Amniotic stem cell (primary cell): ENCODE measurements at regions not wholly inside any gene's neighbourhood (a gene's known extent, or its start where the extent isn't known, plus 50 kb on each side); places are given as distances from the start of the nearest gene placed in this dataset.

ENCODE experiments used
- DNase-seq: peaks from one replicate; lab custom pipeline; 2025; lab: John Stamatoyannopoulos, UW

DNA sequence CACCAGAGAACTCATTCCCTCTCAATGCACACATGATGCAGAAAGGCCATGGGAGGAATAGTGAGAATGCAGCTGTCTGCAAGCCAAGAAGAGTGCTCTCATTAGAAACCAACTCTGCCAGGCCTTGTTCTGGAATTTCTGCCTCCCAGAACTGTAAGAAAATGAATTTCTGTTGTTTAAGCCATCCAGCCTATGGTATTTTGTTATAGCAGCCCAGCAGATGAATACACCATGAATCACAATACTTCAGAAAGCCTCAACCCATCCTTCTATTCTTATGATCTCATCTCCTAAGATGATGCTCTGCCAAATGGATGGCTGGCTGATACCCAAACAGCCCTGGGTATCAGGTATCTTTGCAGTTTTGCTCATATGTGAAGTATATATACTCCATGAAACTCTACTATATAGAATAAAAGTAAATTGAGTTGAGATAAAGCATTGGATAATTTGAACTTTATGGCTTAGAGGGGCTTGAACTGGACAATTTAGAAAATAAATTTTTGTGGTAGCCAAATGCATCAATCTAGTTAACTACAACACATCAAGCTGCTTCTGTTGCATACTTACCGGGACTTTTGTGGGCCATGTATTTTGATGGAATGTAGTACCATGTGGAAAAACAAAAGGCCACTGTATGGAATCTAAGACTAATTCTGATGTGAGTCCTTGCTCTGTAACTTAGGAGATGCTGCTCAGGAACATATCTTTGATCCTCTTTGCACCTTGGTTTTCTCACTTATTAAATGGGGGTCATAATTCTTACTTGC, 245.9 kb downstream of the HS3ST1 start:
- no peak for DNase-seq

DNA sequence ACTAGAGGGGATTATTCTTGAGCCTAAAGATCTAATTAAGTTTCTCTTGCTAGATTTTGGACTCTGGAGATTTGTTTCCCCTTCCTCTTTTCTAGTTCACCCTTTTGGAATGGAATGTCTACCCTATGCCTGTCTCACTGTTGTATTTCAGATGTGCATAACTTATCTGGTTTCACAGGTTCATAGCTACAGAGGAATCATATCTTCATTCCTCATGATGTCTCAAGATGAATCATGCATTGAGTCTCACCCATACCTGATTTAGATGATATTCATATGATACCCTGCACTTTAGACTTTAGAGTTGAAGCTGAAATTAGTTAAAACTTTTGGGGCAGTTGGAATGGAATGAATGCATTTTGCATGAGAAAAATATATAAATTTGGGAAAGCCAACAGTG, 246.7 kb downstream of the HS3ST1 start:
- no peak for DNase-seq

GRCh38 chr4:11179796-11180195, 248.9 kb downstream of the HS3ST1 start:
- no peak for DNase-seq

GRCh38 chr4:11178433-11178832, 250.3 kb downstream of the HS3ST1 start:
- DNase-seq: no peak

DNA sequence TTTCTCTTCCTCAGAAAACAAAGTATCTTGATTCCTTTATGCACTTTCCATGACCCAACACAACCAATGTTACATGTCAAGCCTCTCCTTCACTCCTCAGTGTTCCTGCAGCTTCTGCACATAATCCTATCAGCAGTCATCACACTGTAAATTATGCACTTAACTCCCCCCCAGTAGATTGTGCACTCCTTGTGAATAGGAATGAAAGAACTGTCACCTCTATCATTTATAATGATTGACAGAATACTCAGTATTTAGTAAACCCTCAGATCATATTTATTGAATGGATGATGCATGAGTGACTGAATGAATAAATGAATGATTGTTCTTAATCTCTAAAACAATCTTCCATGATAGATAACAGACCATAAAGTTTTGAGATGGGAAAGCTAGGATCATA, 253.3 kb downstream of the HS3ST1 start:
- DNase-seq: no peak

- DNase-seq: no peak
Observed at GRCh38 chr4:11166606-11167005, 262.1 kb downstream of the HS3ST1 start.

DNA sequence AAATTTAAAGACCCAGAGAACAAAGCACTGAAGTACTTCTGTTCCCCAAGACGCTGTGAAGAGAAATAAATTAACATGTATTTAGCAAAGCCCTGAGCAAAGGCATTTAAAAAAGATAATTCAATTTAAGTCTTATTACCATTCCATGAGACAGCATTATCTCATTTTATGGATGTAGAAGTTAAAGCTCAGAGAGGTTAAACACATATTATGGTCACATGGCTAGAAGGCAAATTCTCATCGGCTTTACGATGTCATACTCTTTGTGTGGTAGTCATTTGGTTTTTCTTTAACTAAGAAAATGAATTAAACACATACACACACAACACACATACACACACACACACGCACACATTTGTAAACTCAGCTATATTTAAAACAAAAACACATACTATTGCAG, 262.7 kb downstream of the HS3ST1 start:
- no peak for DNase-seq

DNA sequence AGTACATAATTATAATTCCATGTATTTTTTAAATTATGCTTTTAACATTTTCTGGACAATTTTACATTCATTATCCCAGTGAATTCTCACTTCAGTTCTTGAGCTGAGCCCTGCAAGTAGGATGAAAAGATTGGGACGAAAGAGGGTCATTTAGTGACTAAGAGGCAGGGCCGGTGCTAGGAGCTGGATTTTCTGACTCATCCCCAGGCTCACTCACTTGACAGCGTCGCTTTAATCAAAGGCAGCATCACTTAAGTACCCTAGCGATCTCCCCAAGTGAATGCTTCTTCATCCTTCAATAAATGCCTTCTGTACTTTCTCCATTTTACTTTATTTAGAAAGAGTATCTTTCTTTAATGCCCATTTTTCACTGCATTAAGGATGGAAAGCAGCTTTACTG, 263.6 kb downstream of the HS3ST1 start:
- no peak for DNase-seq

DNA sequence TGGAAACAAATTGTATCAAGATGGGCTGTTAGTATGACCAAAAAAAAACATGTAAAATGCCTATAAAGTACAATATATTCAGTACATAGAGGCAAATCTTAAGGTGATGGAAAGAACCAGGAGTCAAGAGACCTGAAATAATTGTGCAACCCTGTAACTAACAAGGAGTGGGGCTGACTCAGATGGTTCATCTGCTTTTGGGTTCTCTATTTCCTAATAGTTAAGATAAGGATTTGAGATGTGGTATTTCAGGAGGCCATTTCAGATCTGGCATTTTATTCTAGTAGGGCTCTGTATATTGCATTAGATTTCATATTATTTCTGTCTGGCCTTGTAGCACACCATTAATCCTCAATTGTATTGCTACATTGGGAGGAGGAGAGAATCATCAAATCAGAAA, 268.4 kb downstream of the HS3ST1 start:
- no peak for DNase-seq

- DNase-seq: no peak
Observed at GRCh38 chr4:11158971-11159370, 269.7 kb downstream of the HS3ST1 start.

DNA sequence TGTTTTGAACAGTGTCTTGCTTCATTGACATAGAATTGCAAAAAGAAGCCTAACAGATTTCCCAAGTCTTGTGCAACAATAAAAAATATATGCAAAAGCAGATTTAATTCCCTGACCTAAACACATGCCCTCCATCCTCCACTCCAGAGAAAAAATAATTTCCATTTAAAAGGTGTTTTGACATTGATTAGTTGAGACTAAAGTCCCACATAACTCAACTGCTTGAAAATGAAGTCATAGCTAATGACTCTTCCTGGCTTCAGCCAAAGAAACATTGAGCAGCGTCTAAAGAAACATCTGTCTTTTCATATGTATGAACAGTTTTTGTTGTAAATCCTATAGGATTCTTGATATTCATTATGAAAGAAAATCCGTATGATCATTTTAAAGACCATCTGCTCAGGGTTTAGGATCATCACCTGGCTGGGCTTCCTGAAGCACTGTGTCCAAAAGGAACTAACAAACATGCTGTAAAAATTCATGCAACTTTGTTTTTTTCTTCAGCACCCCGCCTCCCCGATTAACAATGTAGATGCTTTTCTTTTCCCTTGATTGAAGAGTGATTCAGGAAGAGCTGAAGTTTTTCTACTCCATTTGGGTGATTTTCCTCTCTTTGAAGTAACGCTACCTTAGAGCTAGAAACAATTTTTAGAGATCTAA, 273.4 kb downstream of the HS3ST1 start:
- no peak for DNase-seq

- DNase-seq: no peak
Observed at GRCh38 chr4:11153171-11153750, 275.4 kb downstream of the HS3ST1 start.

GRCh38 chr4:11152684-11153083, 276.0 kb downstream of the HS3ST1 start:
- DNase-seq: no peak

DNA sequence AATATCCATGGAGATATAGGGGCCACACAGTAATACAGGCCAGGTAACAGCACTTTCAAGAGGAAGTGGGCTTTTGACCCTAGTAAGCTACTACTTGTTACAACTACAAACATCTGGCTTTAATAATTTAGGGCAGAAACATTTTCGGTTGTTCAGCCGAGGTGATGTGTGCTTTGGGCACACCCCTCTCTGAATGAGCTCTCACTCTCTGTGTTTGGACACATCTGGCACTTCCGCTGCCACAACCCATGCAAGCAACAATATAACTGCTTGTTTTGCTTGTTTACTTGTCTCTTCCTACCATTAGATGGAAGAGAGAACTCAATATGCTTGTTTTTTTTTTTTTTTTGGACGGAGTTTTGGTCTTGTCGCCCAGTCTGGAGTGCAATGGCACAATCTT, 277.2 kb downstream of the HS3ST1 start:
- DNase-seq: no peak

DNA sequence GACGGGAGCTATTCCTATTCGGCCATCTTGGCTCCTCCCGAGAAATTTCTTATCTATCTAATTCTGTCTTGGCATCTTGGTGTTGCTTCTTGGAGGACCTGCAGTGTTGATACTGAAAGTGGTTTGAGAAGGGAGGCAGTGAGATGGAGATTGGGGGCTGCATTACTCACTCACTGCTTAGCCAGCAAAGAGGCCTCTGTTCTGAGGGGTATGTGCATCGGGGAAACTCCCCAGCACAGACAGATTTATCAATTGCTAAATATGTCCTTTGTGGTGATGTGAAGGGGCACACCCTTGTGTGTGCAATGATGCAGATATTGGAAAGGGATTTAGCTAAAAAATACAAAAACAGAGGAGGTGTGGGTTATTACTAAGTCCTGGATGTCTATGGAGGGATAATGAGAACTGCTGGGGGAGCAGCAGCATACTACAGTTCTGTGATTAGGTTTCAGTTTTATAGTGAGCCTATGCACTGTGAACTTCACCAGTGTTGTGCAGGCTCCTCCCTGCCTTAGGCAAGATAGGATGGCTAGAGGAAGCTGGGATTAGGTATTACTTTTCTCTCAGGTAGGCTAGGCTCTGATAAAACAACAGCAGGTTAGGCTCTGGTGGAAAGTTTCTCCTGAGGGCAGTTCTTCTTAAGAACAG, 279.0 kb downstream of the HS3ST1 start:
- no peak for DNase-seq

DNA sequence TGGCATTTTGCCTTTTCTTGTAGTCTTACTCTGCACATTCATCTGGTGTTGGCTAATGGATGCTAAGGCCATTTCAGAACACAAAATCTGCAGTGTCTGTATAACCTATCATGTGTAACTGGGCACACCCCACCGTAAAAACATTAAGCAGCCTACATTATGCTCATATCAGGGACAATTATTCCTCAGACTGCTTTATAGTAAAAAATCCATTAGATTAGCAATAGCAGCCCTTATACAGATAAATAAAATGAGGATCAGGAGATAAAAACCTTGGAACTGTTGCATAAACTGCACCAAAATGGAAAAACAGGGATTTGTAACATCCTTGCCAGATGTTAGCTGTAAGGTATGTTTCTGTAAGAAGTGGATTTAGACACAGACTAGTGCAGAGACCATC, 288.8 kb downstream of the HS3ST1 start:
- no peak for DNase-seq

DNA sequence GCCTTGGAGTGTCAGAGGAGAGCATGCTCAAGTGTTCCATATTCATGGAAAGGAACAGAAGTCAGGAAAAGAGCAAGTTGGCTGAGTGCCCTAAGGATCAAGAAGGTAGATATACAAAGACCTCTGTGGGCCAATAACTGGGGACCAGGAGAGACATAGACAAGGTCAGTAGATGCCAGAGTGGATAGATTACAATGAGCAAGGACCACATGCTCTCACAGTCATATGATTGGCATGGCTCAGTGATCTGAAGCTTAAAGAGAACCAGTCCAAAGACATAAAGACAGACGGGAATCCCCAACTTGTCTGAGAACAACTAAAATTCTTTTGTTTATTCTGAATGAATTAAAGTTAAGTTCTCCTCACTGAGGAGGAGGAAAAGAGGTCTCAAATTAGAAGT, 289.7 kb downstream of the HS3ST1 start:
- no peak for DNase-seq

DNA sequence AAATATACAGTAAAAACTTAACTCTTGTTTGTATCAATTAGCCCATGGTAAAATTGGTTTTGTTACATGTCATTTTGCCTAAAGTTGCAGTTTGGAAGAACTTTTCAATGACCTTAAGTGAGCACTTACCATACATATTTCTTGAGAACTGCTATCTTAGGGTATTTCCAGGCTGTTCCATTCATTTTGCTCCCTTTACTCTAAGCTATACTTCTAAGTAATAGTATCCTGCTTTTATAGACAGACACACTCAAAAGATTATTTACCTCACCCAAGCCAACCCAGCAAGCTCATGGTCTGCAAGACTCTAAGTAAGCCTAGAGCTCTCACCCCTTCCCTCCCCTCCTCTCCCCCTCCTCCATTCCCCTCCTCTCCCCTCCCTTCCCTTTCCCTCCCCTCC, 294.0 kb downstream of the HS3ST1 start:
- DNase-seq: no peak

GRCh38 chr4:11133868-11134267, 294.8 kb downstream of the HS3ST1 start:
- no peak for DNase-seq

- DNase-seq: no peak
Observed at GRCh38 chr4:11132478-11132877, 296.2 kb downstream of the HS3ST1 start.

DNA sequence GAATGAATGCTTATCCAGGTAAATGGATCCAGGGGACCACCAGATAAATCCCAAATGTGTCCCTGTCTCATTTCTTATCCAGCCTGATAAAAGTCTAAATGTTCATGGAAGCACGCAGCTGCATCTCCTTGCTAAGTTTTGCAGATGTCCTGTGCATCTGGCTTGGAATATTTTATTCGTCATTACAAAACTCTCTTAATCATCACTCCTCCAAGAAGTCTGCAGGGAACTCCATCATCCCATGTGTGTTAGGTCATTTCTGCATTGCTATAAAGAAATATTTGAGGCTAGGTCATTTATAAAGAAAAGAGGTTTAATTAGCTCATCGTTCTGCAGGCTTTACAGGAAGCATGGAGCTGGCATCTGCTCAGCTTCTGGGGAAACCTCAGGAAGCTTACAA, 297.2 kb downstream of the HS3ST1 start:
- no peak for DNase-seq

DNA sequence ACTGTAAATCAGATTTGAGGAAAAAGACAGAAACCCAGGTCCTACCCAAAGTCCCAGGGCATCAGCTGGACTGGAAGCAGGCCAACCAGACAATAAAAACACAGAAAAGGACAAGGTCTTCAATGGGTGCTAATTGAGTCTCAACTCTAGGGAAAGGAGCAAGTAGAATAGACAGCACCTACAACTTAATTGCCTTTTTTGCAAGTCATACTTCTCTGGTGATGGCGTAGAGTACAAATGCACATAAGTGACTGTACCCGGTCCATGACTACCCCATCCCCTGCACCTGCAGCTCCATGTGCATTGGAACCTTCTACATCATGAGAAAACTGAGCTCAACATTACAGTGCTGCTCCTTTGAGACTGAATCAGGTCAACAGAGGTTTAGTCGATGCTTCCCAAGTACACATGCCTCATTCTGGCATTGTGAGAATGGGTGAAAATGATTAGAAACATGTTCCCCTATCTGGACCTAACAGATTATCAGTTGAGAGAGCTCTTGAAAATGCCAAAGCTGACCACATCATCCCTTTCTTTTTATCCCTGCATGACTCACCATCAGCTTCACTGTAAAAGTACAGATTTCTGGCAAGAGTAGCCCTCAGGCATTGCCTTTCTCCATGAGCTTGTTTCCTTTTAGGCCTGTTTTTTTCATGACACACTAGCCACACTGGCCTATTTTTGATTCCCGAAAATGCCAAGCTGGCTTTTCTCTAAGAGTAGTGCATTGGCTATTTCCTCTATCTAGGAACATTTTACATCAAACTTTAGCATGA, 298.3 kb downstream of the HS3ST1 start:
- DNase-seq: no peak
